ENCODE measurements at regions not wholly inside any gene's neighbourhood (a gene's known extent, or its start where the extent isn't known, plus 50 kb on each side); places are given as distances from the start of the nearest gene placed in this dataset.

DNA sequence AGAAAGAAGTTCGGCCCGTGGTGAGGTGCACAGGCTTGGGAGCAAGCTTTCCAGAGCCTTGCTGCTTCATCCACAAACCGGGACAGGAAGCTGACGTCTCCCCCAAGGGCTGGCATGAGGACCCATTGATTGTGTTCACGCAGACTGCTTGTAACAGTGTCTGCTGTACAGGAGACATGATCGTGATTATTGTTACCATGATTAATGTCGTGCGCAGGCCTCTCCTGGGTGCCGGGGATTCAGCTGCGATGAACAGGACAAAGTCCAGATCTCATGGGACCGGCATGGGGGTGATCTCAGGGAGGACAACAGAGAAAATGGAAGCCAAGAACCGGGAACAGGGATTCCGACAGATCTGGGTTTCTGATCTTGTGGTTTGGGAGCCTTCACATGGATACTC lies 219.9 kb downstream of the BRD1 start:
- no peak for DNase-seq (ENCODE audit: low read depth, low spot score)

DNA sequence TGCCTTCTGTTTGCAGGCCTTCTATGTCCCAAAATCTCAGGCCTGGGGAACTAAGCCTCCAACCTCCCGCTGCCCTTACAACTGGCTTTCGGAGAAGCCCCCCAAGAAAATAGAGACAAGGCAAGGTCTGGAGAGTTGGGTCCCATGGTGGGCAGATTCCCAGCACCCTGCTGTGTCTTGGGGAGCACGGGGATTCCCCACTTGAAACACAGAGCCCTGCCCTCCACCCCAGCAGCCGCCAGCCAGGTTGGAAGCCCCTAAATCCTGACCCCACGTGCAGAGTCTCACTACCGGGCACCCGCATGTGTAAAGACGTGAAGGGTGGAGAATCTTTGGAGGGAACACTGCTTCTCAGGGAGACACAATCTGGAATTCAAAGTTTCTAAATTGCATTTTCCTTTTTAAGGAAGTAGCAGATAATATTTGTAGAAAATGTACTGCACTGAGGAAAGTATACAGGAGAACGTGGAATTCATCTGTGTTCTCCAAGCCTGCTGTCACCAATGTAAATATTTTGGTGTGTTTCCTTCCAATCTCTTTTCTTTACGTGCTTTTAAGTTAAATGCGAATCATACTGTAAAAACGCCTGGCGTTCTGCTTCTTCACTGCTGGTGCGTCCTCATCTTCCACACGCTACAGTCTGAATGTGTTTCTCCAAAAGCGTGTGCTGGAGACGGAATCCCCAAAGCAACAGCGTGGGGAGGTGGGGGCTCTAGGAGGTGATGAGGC lies 220.9 kb downstream of the BRD1 start:
- no peak for DNase-seq (ENCODE audit: low read depth, low spot score)

DNA sequence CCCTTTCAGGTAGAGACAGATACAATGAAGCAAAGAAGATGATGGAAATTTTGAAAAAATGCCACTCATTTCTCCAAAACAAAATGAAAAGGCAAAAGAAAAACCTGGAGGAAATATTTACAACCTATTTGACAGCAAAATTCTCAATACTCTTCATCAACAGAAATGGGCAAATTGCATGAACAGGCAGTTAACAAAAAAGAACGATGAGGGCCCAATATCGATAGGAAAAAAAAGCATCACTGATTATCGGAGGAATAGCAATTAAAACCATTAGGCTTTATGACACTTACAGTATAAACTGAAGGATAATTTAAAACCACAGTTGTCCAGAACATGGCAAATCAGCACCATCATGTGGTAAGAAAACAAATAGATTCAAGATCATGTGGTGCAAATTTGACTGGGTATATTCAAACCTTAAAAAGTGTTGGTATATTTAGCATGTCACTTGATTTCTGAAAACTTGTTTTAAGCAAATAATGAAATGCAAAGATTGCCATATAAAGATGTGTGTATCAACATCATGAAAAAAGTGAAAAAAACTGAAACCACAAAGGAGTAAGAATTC lies 222.9 kb downstream of the BRD1 start:
- no peak for DNase-seq (ENCODE audit: low read depth, low spot score)

DNA sequence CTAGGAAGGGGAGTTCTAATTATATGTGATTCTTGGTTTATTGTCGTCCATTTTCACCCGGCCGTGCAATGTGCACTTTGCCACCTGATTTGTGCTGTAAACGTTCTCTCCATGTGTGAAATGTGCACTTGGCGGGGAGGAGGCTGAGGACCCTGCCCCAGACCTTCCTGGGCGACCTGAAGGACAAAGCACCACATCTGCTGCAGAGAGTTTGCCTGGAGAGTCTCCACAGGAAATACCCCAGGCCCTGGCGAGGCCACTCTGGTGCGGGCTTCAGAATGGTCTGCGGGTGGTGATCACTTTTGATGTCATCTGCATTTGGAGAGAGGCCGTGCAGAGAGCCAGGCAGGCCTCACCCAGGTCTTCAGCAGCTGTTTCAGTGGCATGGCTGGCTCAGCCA lies 224.7 kb downstream of the BRD1 start:
- DNase-seq (ENCODE audit: low read depth, low spot score): no peak

DNA sequence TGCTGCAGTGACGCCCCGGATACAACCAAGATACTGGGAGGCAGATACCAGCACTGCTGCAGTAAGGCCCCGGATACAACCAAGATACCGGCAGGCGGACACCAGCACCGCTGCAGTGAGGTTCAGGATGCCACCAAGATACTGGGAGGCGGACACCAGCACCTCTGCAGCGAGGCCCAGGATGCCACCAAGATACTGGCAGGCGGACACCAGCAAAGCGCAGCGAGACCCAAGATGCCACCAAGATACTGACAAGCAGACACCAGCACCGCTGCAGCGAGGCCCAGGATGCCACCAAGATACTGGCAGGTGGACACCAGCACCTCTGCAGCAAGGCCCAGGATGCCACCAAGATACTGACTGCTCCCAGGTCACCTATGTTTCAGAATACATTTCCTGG lies 225.2 kb downstream of the BRD1 start:
- DNase-seq (ENCODE audit: low read depth, low spot score): no peak

DNA sequence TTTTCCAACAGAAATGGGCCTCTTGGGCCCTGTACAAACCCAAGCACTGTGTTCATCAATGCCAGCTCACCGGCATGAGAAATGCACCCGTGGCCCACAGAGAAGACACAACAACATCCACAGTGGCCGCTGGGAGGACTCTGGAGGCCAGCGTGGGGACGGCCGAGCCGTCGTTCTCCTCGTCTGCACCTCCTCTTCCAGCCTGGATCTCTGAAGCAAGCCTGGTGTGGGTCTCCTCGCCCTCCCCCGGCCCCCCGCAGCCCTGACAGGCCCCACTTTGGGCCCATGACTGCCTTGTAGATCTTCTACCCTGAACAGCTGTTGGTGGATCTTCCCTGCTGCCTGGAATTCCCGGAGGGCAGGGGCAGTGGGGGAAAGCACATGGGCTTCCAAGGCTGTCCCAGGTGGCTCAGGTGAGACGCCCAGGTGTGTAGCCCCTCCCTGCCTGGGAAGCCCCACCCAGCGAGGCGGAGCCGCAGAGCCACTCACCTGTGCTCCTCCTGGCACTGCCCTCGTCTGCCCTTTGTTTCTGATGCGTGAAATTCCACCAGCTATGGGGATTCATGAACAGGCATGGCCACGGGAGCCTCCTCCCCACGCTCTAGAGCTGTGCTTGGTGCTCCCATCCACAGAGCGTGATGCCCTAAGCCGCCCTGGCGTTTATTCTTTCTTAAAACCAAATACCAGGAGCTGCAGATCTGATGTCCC lies 225.9 kb downstream of the BRD1 start:
- no peak for DNase-seq (ENCODE audit: low read depth, low spot score)

DNA sequence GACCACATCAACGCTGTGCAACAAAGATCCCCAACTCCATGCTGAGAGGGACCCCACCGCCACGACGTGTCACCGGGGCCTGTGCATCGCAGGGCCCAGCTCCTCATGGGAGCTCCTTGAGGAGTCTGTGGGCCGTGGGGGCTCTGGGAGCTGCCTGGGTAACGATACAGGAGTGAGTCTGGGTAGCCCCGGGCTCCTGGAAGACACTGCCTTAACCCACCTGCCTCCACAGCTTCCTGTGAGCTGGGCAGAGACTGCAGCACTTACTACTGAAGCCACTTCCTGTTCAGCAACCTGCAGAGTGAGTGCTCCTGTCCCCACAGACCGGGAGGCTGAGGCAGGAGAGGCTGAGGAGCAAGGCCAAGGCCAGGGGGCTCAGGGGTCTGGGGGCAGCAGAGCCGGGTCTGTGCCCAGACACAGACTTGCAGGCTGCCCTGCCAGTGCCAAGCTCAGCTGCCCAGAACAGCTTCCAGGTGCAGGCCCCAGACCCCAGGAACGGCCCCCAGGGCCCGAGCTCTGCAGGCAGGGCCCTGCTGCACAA lies 226.7 kb downstream of the BRD1 start:
- DNase-seq (ENCODE audit: low read depth, low spot score): no peak

DNA sequence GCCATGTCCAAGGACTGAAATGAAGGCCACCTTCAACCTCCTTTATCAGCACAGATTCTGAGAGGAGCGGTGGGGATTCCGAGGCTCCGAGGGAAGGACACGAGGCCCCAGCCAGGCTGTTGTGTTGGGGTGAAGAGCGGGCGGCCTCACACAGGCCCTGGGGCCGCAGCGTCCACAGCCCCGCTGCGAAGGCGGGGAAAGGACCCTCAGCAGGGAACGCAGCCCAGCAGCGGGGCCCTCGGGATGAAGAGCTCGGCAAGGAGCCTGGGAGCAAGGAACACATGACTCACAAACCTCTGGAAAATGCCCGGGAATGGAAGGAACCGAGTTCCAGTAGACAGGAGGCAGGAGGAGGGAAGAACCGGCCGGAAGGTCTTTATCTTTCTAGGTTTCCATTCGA lies 227.2 kb downstream of the BRD1 start:
- no peak for DNase-seq (ENCODE audit: low read depth, low spot score)

DNA sequence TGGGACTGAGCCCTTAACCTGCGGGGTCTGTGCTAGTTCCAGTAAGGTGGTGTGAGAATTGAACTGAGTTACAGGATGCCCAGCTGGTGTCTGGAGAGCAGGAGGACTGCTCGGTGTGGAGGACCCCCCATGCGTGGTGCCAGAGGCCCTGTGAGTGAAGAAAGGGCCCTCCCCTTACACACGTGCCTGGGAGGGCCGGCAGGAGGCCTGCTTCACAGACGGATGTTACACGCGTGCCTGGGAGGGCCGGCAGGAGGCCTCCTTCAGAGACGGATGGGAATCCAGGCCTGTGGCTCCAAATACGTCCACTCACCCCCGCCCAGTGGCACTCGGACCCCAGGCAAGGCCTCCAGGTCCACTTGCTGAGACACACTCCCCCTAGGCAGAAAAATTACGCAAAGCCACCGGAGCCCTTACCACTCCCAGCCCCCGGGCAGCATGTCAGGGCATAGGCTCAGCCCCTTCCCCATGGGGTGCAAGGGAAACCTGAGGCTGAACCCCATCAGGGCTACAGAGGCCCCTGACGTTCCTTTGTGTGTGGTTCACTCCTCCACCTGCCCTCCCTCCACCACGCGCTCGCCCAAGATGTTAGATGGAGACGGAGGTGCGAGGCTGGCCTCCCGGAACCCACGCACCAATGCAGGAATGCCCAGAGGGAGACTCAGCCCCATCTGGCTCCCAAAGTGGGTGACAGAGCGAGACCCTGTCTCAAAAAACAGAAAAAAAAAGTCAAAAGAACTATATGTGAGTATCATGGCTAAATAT lies 227.8 kb downstream of the BRD1 start:
- no peak for DNase-seq (ENCODE audit: low read depth, low spot score)

DNA sequence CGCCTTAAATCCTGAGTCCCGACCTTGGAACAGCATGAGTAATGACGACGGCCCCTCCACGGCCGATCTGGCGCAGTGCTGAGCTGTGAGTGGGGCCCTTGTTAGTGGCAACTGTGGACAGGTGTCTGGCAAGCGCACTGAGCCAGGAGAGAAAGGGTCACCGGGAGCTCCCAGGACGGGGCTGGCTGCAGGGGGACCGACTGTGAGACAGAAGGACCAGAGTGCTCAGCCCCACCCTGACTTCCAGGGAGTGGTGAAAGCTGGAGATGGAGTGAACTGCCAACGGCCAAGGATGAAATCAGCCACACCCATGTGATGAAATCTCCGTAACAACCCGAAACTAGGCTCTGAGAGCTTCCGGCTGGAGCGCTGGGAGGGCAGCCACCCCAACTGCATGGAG lies 228.6 kb downstream of the BRD1 start:
- no peak for DNase-seq (ENCODE audit: low read depth, low spot score)

DNA sequence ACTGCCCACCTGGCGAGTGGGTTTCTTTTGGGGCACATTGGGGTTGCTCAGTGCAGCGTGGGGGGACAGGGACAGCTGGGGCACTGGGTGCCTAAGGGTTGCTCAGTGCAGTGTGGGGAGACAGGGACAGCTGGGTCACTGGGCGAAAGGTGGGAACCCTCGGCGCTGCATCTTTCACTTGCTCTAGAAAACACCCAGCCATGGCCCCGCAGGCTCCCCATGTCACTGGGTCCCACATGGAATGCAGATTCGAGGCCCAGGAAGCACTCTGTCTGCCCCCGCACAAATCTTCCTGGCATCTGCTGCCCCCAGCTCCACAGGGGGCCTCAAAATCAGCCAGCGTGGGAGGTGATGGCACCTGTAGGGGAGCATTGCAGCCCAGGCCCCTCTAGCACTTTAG lies 229.3 kb downstream of the BRD1 start:
- no peak for DNase-seq (ENCODE audit: low read depth, low spot score)

DNA sequence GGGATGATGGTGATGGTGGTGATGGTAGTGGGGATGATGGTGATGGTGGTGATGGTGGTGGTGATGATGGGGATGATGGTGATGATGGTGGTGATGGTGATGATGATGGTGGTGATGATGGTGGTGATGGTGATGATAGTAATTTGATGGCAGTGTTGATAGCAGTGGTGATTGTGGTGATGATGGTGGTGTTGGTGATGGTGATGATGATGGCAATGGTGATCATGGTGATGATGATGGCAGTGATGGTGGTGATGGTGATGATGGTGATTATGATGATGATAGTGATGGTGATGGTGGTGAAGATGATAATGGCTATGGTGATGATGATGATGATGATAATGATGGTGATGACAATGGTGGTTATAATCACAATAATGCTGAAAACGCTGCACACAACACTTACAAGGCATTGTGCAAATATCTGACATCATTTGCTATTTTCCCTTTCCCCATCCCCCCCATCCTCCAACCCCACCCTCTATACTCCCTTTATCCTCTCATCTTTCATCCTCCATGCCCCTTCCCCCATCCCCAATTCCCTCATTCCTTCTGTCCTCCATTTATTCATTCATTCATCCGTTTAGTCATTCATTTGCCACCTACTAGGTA lies 230.1 kb downstream of the BRD1 start:
- DNase-seq (ENCODE audit: low read depth, low spot score): no peak

DNA sequence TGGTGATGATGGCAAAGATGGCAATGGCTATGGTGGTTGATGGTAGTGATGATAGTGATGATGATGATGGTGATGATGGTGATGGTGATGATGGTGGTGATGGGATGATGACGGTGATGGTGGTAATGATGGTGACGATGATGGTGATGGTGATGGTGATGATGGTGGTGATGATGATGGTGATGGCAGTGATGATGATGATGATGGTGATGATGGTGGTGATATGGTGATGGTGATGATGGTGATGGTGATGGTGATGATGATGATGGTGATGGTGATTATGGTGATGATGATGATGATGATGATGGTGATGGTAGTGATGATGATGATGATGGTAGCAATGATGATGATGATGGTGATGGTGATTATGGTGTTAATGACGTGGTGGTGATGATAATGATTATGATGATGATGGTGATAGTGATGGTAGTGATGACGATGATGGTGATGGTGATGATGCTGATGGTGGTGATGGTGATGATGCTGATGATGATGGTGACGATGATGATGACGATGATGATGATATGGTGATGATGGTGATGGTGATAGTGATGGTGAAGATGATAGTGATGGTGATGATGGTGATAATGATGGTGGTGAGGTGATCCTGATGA lies 232.1 kb downstream of the BRD1 start:
- no peak for DNase-seq (ENCODE audit: low read depth, low spot score)

DNA sequence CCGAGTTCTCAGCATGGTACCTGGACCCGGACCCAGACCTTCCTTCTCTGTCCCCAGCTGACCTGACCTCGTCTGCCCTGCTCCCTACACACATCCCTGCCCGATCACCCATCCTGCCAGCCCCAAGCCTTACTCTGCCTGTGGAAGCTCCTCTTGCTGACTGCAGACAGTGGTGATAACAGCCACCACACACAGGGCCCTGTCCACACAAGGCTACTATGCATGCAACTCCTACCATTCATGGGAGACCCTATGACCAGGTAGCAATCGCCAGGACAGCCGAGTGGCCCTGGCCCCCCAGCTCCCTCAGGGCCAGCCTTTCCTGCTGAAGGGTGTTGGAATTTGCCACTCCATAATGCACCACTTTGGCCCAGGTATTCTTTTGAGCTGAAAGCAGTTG lies 233.6 kb downstream of the BRD1 start:
- no peak for DNase-seq (ENCODE audit: low read depth, low spot score)

DNA sequence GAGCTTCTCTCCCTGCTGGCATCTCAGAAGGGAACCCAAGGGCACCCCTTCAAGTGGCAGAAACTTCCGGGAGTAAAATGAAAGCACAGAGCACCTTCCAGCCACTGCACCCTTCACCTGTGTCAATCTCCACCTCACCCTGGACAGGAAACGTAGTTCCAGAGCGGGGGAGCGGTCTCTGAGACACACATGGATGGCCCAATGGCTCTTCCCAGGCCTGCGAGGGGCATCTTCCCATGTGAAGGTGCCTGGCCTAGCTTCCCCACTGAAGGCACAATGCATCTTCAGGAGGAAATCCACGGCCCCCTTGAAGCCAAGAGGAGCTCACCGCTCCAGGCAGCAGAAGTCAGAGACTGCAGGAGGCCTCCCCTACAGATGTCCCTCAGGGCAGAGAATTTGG lies 234.2 kb downstream of the BRD1 start:
- DNase-seq (ENCODE audit: low read depth, low spot score): no peak

DNA sequence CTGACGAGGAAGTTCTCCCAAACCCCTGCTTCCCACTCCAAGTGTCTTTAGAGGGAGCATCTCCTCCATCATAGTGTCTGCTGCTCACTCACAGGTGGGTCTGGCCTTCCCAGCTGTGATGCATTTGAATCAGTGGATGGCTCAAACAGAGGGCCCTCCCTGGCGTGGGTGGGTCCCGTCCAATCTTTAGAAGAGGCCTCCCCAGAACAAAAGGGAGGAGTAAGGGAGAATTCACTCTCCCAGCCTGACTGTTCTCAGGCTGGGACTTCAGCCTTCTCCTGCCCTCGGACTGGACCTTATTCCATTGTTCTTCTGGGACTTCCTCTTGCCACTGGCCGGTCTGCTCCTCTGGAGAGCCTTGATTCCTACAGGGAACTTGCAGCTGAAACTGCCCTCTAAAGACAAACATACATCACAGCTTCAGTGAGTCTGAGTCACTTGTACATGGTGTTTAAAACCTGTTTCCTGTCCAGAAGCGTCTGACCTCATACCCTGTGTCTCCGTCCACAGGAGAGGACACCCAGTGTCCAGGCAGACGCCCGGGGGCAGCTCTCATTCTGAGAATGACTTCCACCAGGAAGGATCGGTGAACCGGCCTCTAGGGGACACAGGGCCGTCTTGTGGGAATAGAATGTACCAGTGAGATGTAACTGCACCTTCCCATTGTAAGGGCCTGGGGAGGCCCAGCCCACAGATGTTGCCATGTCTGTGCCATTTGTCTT lies 234.7 kb downstream of the BRD1 start:
- no peak for DNase-seq (ENCODE audit: low read depth, low spot score)

DNA sequence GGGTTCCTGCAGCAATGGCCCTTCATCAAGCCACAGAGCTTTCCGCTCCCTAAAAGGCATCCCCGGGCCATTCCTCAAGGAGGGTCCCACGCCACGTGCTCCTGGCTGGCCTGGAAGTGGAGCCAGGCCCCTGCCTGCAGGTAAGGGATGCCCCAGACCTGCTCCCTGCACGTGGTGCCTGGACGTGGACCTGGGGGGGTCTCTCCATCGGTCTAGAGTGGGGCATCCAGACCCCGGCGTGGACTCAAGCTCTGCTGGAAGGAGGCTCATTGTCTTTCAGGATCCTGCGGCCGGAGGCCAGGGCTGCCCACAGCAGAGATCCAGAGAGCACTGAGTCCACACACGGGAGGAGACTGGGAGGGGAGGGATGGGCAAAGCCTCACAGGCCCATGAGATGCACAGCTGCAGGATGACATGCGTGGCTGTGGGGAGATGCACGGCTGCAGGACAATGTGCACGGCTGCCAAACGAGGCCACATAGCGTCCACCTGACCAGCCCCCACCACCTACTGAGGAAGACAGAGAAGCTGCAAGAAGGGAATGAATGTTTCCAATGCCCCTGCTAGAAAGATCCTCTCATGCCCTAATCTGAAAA lies 236.7 kb downstream of the BRD1 start:
- DNase-seq (ENCODE audit: low read depth, low spot score): no peak

DNA sequence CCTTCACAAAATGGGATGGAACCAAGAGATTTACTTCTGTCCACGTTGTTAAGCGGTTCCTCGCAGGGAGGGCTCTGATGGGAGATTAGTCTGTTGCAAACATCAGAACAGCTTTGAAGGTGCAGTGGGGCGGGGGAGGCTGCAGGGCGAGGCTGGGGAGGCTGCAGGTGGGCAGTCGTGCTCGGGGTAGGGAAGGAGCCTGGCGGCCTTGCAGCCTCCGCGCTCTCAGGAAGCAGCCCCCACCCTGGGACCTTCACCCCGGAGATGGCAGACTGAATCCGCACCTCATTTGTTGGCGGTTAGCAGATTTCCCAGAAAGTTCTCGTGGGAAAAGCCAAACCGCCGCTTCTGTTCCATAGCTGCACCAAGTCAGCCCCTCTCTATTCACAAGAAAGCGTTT lies 237.3 kb downstream of the BRD1 start:
- no peak for DNase-seq (ENCODE audit: low read depth, low spot score)

DNA sequence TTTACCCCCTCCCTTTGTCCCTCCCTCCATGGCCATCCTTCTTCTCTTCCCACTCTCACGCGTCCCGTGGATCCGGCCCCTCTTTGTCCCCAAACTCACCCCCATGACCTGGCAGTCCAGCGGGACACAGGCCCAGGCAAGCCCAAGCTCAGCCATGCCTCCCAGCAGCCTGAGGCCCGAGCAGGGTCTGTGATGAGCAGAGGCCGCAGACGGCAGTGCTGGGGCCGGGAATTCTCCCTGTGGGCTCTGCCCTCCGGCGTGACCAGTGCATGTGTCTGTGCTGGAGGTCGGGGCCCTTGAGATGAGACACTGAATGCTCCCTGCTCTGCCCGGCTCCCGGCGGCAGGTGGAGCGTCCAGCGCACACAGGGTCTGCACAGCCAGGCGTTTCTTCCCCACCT lies 237.9 kb downstream of the BRD1 start:
- DNase-seq (ENCODE audit: low read depth, low spot score): no peak

DNA sequence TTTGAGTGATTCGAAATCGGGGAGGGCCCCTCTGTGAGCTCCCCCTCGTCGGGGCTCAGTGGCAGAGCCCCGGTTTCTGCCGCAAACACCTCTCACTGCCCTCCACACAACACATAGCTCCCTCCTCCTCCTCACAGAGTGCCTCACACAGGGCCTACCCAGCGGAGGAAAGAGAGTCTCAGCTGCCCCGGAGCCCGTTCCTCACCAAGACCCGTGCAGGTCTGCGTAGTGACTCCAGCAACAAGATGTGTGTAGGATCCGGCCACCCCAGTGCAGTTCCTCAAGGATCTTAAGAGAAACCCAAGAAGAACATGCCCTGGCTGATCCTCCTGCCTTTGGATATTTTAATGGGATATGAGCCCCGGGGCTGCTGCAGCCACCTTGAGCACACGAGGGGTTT lies 238.4 kb downstream of the BRD1 start:
- DNase-seq (ENCODE audit: low read depth, low spot score): no peak
